ENCODE measurements at regions not wholly inside any gene's neighbourhood (a gene's known extent, or its start where the extent isn't known, plus 50 kb on each side); places are given as distances from the start of the nearest gene placed in this dataset.

DNA sequence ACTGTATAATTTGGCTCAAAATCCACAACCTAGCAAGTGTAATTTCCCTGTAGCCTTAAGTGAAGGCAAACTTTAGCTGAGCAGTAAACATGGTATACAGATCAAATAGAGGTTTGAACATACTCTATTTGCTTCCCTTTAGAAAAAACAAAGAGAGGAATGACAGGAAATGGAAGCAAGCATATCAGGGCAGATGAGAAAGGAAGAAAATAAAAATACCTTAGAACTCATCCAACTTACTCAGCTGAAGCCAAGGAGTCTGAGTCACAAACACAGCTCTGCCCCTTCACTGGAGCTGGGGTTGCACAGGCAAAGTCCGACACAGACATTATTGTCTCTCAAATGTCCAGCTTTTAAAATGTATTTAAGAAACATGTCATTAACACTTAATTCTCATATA, 379.9 kb upstream of the IRAK1BP1 start:
- TF ChIP-seq, protein P1, sequence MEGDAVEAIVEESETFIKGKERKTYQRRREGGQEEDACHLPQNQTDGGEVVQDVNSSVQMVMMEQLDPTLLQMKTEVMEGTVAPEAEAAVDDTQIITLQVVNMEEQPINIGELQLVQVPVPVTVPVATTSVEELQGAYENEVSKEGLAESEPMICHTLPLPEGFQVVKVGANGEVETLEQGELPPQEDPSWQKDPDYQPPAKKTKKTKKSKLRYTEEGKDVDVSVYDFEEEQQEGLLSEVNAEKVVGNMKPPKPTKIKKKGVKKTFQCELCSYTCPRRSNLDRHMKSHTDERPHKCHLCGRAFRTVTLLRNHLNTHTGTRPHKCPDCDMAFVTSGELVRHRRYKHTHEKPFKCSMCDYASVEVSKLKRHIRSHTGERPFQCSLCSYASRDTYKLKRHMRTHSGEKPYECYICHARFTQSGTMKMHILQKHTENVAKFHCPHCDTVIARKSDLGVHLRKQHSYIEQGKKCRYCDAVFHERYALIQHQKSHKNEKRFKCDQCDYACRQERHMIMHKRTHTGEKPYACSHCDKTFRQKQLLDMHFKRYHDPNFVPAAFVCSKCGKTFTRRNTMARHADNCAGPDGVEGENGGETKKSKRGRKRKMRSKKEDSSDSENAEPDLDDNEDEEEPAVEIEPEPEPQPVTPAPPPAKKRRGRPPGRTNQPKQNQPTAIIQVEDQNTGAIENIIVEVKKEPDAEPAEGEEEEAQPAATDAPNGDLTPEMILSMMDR (IDR thresholded peaks at IDR 0.05): no peak
- ATAC-seq: no peak
- H3K9me3 ChIP-seq: no peaks in the 10 kb centered on the region
- no peak overlapping the region for H3K27ac ChIP-seq
- no peaks in the 10 kb centered on the region for H3K36me3 ChIP-seq
- no peak overlapping the region for H3K4me3 ChIP-seq
- no peaks in the 10 kb centered on the region for H3K4me1 ChIP-seq
- DNase-seq: no peak
- 43 to 68% methylated on average over 1 of the region's 1 CpG for WGBS, 2 donors
- no peaks in the 10 kb centered on the region for H3K27me3 ChIP-seq
- intact Hi-C loops (cut with DNase I): no loop called here

DNA sequence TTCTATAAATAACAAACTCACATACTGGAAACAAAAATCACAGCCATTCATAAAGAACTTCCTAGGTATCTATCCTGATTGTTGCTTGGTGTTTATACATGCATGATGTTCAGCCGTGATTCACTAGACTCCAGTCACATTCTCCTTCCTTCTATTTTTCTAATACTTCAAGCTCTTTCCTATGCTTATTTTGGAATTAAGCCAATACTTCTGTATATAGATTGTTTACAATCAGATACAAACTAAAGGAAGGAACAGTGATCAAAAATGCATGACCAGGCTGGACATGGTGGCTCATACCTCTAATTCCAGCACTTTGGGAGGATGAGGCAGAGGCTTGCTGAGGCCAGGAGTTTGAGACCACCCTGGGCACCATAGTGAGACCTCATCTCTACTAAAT, 377.5 kb upstream of the IRAK1BP1 start:
- no peaks in the 10 kb centered on the region for H3K36me3 ChIP-seq
- DNase-seq: no peak
- no peaks in the 10 kb centered on the region for H3K27me3 ChIP-seq
- TF ChIP-seq, protein P1 (IDR thresholded peaks at IDR 0.05): no peak
- H3K27ac ChIP-seq: no peak overlapping the region
- no peaks in the 10 kb centered on the region for H3K9me3 ChIP-seq
- no peak overlapping the region for H3K4me3 ChIP-seq
- no peak for ATAC-seq
- WGBS, 2 donors: 38 to 56% methylated on average over 1 of the region's 1 CpG
- intact Hi-C loops (cut with DNase I): no loop called here
- H3K4me1 ChIP-seq: no peaks in the 10 kb centered on the region

DNA sequence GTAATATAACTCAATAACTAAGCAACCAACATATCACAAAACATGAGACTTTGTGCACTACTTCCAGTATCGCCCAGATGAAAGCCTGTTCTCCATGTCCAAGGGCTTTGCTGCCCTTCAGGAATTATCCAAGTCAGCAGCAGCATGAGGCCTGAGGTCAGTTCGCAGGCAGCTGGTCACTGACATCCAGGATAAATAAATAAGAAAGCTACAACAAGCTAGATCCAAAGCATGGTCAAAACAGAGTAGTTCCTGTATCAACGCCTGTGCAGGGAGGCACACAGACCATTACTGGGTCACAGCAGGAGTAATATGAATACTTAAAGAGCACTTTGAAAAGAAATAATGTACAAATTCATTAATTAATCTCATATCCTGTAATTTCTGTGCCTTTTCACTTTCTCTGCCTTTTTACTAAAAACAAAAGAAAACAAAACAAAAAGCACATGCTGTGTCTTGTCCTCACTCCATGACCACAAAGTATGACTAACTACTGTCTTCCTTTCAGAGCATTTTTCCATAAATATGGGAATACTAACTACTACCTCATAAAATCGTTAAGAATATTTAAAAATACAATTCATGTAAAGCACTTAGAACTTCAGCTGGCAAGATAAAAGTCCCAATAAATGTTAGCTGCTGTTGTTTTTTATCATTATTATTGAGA, 374.9 kb upstream of the IRAK1BP1 start:
- H3K27me3 ChIP-seq: no peaks in the 10 kb centered on the region
- no peak overlapping the region for H3K27ac ChIP-seq
- no peak overlapping the region for H3K4me3 ChIP-seq
- no peaks in the 10 kb centered on the region for H3K4me1 ChIP-seq
- WGBS, 2 donors: 57 to 59% methylated on average over 4 of the region's 4 CpGs
- H3K36me3 ChIP-seq: no peaks in the 10 kb centered on the region
- DNase-seq: no peak
- H3K9me3 ChIP-seq: no peaks in the 10 kb centered on the region
- intact Hi-C loops (cut with DNase I): no loop called here
- ATAC-seq: no peak
- TF ChIP-seq, protein P1 (IDR thresholded peaks at IDR 0.05): no peak

DNA sequence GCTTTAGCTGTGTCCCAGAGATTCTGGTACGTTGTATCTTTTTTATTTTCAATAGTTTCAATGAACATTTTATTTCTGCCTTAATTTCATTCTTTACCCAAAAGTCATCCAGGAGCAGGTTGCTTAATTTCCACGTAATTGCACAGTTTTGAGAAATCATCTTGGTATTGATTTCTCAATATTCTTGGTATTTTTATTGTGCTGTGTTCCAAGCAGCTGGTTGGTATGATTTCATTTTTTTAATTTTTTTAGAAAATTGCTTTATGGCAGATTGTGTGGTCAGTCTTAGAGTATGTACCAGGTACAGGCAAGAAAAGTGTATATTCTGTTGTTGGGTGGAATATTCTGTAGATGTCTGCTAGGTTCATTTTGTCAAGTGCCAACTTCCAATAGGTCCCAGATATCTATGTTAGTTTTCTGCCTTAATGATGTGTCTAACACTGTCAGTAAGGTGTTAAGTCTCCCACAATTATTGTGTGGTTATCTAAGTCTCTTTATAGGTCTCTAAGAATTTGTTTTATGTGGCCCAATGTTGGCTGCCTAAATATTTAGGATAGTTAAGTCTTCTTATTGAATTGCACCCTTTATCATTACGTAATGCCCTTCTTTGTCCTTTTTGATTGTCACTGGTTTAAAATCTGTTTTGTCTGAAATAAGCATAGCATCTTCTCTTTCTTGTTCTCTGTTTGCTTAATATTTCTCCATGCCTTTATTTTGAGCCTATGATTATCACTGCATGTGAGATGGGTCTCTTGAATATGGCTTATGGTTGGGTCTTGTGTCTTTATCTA, 366.9 kb upstream of the IRAK1BP1 start:
- Histone ChIP-seq H3K4me3 (no peak overlapping the region), H3K9me3 (peaks cover 0 to 8% (median 0%) of the 10 kb centered on the region in 11 donors), H3K27me3 (no peaks in the 10 kb centered on the region), H3K4me1 (no peaks in the 10 kb centered on the region), H3K27ac (no peak overlapping the region), H3K36me3 (no peaks in the 10 kb centered on the region)
- 75% methylated on average over 3 of the region's 3 CpGs for WGBS, 2 donors
- ATAC-seq: no peak
- DNase-seq: no peak
- TF ChIP-seq, protein P1 (IDR thresholded peaks at IDR 0.05): no peak
- intact Hi-C loops (cut with DNase I): no loop called here
